ENCODE measurements at regions not wholly inside any gene's neighbourhood (a gene's known extent, or its start where the extent isn't known, plus 50 kb on each side); places are given as distances from the start of the nearest gene placed in this dataset.
"Not testable (repeated sequence)": the region's sequence is repeated elsewhere in the genome, so short reads cannot be mapped to it uniquely, and the experiment has no call there.

DNA sequence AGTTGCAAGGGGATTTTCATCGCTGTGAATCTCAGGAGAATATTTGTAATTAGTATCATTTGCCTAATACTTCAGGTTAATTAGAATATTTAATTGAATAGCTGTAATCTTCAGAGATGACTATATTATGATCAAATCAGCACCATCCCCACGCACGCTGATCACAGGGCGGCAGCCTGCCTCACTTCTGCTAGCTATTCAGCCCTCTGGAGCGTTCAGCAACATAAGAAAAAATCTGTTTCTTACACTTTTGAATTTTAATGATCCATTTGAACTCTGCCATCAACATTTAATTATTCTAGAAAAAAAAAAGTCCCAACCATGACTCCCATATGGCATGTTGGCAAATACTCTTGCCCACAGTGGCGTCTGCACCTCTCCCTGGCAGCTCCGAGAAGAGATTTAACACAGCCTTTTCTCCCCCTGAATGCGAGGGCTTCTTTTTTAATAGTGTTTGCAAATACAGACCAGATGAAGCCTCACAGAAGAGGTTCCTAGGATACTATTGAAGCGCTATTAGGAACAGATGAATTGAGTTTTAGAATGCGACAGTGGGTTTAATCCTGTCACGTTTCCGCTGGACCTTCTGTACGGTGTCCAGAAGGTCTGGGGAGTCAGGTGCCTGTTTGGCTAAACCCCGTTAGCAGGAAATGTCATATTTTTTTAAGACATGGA, 731.9 kb upstream of the SALL3 start:
- no peaks in the 10 kb centered on the region for H3K9me3 ChIP-seq
- H3K27me3 ChIP-seq: peaks cover 0 to 14% of the 10 kb centered on the region in 2 donors
- DNase-seq (ENCODE audit: low spot score in 2 of 2): no peak
- no peaks in the 10 kb centered on the region for H3K36me3 ChIP-seq
- no peak for TF ChIP-seq POLR2AphosphoS5 (IDR thresholded peaks at IDR 0.05)
- TF ChIP-seq, protein P1, sequence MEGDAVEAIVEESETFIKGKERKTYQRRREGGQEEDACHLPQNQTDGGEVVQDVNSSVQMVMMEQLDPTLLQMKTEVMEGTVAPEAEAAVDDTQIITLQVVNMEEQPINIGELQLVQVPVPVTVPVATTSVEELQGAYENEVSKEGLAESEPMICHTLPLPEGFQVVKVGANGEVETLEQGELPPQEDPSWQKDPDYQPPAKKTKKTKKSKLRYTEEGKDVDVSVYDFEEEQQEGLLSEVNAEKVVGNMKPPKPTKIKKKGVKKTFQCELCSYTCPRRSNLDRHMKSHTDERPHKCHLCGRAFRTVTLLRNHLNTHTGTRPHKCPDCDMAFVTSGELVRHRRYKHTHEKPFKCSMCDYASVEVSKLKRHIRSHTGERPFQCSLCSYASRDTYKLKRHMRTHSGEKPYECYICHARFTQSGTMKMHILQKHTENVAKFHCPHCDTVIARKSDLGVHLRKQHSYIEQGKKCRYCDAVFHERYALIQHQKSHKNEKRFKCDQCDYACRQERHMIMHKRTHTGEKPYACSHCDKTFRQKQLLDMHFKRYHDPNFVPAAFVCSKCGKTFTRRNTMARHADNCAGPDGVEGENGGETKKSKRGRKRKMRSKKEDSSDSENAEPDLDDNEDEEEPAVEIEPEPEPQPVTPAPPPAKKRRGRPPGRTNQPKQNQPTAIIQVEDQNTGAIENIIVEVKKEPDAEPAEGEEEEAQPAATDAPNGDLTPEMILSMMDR (IDR thresholded peaks at IDR 0.05): no peak
- no peak for TF ChIP-seq POLR2A (IDR thresholded peaks at IDR 0.05)
- intact Hi-C loops (cut with DNase I; ENCODE audit: low total_unique reads): no loop called here
- no peak overlapping the region for H3K4me3 ChIP-seq
- H3K4me1 ChIP-seq: no peaks in the 10 kb centered on the region
- no peak overlapping the region for H3K27ac ChIP-seq

GRCh38 chr18:78255013-78255412, 724.6 kb upstream of the SALL3 start:
- Histone ChIP-seq H3K27ac (no peak overlapping the region), H3K27me3 (no peaks in the 10 kb centered on the region), H3K36me3 (no peaks in the 10 kb centered on the region), H3K4me1 (no peaks in the 10 kb centered on the region), H3K9me3 (no peaks in the 10 kb centered on the region), H3K4me3 (no peak overlapping the region)
- intact Hi-C loops (cut with DNase I; ENCODE audit: low total_unique reads): no loop called here
- TF ChIP-seq POLR2AphosphoS5 (IDR thresholded peaks at IDR 0.05) (no peak), POLR2A (IDR thresholded peaks at IDR 0.05) (no peak)
- TF ChIP-seq, protein P1 (IDR thresholded peaks at IDR 0.05): no peak
- no peak for DNase-seq (ENCODE audit: low spot score in 2 of 2)

DNA sequence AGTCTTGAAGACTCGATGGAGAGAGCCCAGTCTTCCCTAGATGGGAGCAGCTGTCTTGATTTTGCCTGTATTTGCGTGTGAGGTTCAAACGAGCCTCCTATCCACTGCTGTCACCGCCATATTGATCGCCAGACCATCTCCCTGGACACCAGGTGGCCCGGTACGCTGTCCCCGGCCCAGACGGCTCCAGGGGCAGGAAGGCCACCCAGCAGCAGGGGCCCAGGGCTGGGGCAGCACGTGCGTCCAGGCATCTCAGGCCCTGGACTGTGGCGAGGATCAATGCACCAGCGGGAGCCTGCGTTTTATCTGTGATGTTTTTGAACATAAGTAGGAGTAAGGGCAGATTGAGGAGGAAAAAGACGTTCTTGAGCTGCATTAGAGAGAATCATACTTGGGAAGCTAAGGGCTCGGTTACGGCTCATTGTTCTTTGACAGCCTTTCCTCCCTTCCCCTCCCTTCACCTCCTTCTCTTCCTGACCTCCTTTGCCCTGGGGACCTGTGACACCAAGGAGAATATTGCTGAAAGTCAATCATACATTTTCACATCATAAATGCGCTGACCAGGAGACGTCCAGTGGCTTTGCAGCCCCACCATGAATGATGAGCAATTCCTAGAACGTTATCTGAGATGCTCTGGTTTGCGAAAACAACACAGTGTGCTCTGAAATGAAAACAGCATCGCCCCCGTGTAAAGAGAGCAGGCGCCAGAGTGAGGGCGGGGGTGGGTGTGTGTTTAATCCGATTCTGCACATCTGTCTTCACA, 711.2 kb upstream of the SALL3 start:
- Histone ChIP-seq H3K27ac (no peak overlapping the region), H3K27me3 (no peaks in the 10 kb centered on the region), H3K36me3 (no peaks in the 10 kb centered on the region), H3K4me3 (no peak overlapping the region), H3K4me1 (no peaks in the 10 kb centered on the region), H3K9me3 (peaks cover 0 to 1% of the 10 kb centered on the region in 2 donors)
- no peak for DNase-seq (ENCODE audit: low spot score in 2 of 2)
- intact Hi-C loops (cut with DNase I; ENCODE audit: low total_unique reads): no loop called here
- TF ChIP-seq, protein P1 (IDR thresholded peaks at IDR 0.05): no peak
- TF ChIP-seq POLR2AphosphoS5 (IDR thresholded peaks at IDR 0.05) (no peak), POLR2A (IDR thresholded peaks at IDR 0.05) (no peak)

- Histone ChIP-seq H3K27ac (no peak overlapping the region), H3K36me3 (no peaks in the 10 kb centered on the region), H3K9me3 (peaks cover 0 to 9% of the 10 kb centered on the region in 2 donors), H3K27me3 (no peaks in the 10 kb centered on the region), H3K4me1 (no peaks in the 10 kb centered on the region), H3K4me3 (no peak overlapping the region)
- DNase-seq (ENCODE audit: low spot score in 2 of 2): no peak
- TF ChIP-seq, protein P1 (IDR thresholded peaks at IDR 0.05): no peak
- no peak for TF ChIP-seq POLR2AphosphoS5 (IDR thresholded peaks at IDR 0.05)
- TF ChIP-seq POLR2A (IDR thresholded peaks at IDR 0.05): no peak
- intact Hi-C loops (cut with DNase I; ENCODE audit: low total_unique reads): no loop called here
Measured at GRCh38 chr18:78271790-78272189, 707.8 kb upstream of the SALL3 start.

DNA sequence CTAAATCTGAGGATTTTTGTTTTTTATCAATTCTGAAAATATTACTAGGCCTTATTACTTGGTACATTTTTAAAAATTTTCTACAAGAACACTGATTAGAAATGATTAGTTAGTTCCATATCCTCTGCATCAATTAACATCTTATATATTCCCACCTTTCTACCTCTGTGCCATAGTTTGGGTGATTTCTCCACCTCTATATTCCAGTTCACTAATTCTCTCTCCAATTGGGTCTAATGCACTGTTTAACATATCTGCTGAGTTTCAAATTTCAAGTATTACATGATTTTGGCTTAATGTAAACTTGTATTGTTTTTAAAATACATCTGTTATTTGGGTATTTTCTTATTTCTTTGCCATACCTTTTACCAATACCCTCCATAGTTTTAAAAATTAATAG, 705.7 kb upstream of the SALL3 start:
- H3K36me3 ChIP-seq: no peaks in the 10 kb centered on the region
- H3K4me3 ChIP-seq: no peak overlapping the region
- DNase-seq (ENCODE audit: low spot score in 2 of 2): no peak
- peaks cover 0 to 9% of the 10 kb centered on the region in 2 donors for H3K9me3 ChIP-seq
- TF ChIP-seq POLR2AphosphoS5 (IDR thresholded peaks at IDR 0.05): no peak
- TF ChIP-seq, protein P1 (IDR thresholded peaks at IDR 0.05): no peak
- no peaks in the 10 kb centered on the region for H3K27me3 ChIP-seq
- H3K4me1 ChIP-seq: no peaks in the 10 kb centered on the region
- intact Hi-C loops (cut with DNase I; ENCODE audit: low total_unique reads): no loop called here
- no peak overlapping the region for H3K27ac ChIP-seq

DNA sequence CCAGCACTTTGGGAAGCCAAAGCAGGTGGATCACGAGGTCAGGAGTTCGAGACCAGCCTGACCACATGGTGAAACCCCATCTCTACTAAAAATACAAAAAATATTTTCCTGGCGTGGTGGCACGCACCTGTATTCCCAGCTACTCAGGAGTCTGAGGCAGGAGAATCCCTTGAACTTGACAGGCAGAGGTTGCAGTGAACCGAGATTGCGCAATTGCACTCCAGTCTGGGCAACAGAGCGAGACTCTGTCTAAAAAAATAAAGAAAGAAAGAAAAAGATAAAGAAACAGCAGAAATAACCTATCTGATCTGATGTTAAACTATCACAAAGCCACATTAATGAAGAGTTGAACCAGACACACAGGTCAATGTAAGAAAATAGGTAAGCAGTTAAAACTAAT, 696.2 kb upstream of the SALL3 start:
- H3K4me3 ChIP-seq; intact Hi-C loops (cut with DNase I; ENCODE audit: low total_unique reads); H3K27ac ChIP-seq; H3K27me3 ChIP-seq; H3K36me3 ChIP-seq; H3K9me3 ChIP-seq; DNase-seq (ENCODE audit: low spot score in 2 of 2); H3K4me1 ChIP-seq: not testable (repeated sequence)
